Keratinocyte (primary cell): ENCODE measurements at regions not wholly inside any gene's neighbourhood (a gene's known extent, or its start where the extent isn't known, plus 50 kb on each side); places are given as distances from the start of the nearest gene placed in this dataset.
A peak's percentile ranks its signal among the peaks of the same experiment; 100 is the strongest.

Experiments used
- DNase-seq: peaks from one replicate; pipeline ENCODE4 v3.0.0-alpha.2; 2011; ENCODE audit warnings: low read depth, missing footprints, low spot score
- FAIRE-seq: peaks from 2 replicates; lab custom pipeline; 2011; peaks lifted over from hg19 to GRCh38; lab: Jason Lieb, UNC
- H2AFZ ChIP-seq: 2 replicates; pipeline ENCODE4 v1.6.0; 2012; ENCODE audit warnings: low read length, control low read depth, inconsistent platforms; ENCODE audit not compliant: control insufficient read depth
- H3K27ac ChIP-seq: 2 replicates; pipeline ENCODE4 v1.5.1; 2011; ENCODE audit warnings: low read length; ENCODE audit not compliant: control insufficient read depth, insufficient read depth
- H3K27me3 ChIP-seq: 3 replicates; pipeline ENCODE4 v1.6.0; 2011; ENCODE audit warnings: low read length; ENCODE audit not compliant: control insufficient read depth, insufficient read depth; ENCODE audit errors: extremely low read depth
- H3K36me3 ChIP-seq, 2 experiments: 2 replicates in 1 of 2; 3 replicates in 1 of 2; pipeline ENCODE4 v1.5.1; 2011; ENCODE audit warnings: low read length in 2 of 2, mild to moderate bottlenecking in 1 of 2; ENCODE audit not compliant: control insufficient read depth in 2 of 2, insufficient read depth in 2 of 2; ENCODE audit errors: extremely low read depth in 1 of 2
- H3K4me1 ChIP-seq: 3 replicates; pipeline ENCODE4 v1.5.1; 2011; ENCODE audit warnings: low read length; ENCODE audit not compliant: control insufficient read depth, insufficient read depth; ENCODE audit errors: extremely low read depth
- H3K4me2 ChIP-seq: 3 replicates; pipeline ENCODE4 v1.6.0; 2011; ENCODE audit warnings: low read depth, low read length; ENCODE audit not compliant: control insufficient read depth, insufficient read depth; ENCODE audit errors: extremely low read depth
- H3K4me3 ChIP-seq, 3 experiments: fragments of 200-600 bp in 1 of 3; sonication (generic) in 1 of 3; 2 replicates in 2 of 3; 3 replicates in 1 of 3; pipeline ENCODE4 v1.5.1; 2011 to 2016; ENCODE audit warnings: low read length in 3 of 3, mild to moderate bottlenecking in 3 of 3, control low read depth in 2 of 3, inconsistent platforms in 1 of 3, low read depth in 1 of 3, mixed read lengths in 1 of 3, mixed run types in 1 of 3, moderate library complexity in 1 of 3; ENCODE audit not compliant: control insufficient read depth in 2 of 3, insufficient read depth in 2 of 3; ENCODE audit errors: extremely low read depth in 1 of 3
- H3K79me2 ChIP-seq: 2 replicates; pipeline ENCODE4 v1.6.0; 2012; ENCODE audit warnings: low read length; ENCODE audit not compliant: control insufficient read depth, insufficient read depth
- H3K9ac ChIP-seq: 3 replicates; pipeline ENCODE4 v1.6.0; 2011; ENCODE audit warnings: low read length; ENCODE audit not compliant: control insufficient read depth, insufficient read depth; ENCODE audit errors: extremely low read depth
- H3K9me1 ChIP-seq: 3 replicates; pipeline ENCODE4 v1.6.0; 2011; ENCODE audit warnings: low read length; ENCODE audit not compliant: control insufficient read depth, insufficient read depth; ENCODE audit errors: extremely low read depth
- H3K9me3 ChIP-seq: 2 replicates; pipeline ENCODE4 v1.5.1; 2012; ENCODE audit warnings: low read depth, low read length; ENCODE audit not compliant: control insufficient read depth
- H4K20me1 ChIP-seq: 3 replicates; pipeline ENCODE4 v1.6.0; 2011; ENCODE audit warnings: low read length; ENCODE audit not compliant: control insufficient read depth, insufficient read depth; ENCODE audit errors: extremely low read depth
- CTCF ChIP-seq, 3 experiments: IDR thresholded peaks in 1 of 3; conservative IDR thresholded peaks in 1 of 3; optimal IDR thresholded peaks in 1 of 3; 2 replicates in 2 of 3; 3 replicates in 1 of 3; pipeline versions ENCODE3 to v1.5.1; 2011; ENCODE audit warnings: low read length in 3 of 3, mild to moderate bottlenecking in 3 of 3, moderate library complexity in 2 of 3, control low read depth in 1 of 3, inconsistent platforms in 1 of 3; ENCODE audit not compliant: insufficient read depth in 2 of 3; ENCODE audit errors: extremely low read depth in 1 of 3
- EZH2 ChIP-seq: IDR thresholded peaks from one replicate; pipeline ENCODE4 v1.6.1; 2012; ENCODE audit warnings: inconsistent platforms, mild to moderate bottlenecking, low read length, moderate library complexity
- dilution Hi-C: fragments of 300-500 bp; cut with MboI; formaldehyde crosslinking; loops from one replicate; pipeline ENCODE4 v1.7.0; 2020; ENCODE audit warnings: low sequenced_read_pairs; ENCODE audit not compliant: extremely low pct_ligation_motif_present

DNA sequence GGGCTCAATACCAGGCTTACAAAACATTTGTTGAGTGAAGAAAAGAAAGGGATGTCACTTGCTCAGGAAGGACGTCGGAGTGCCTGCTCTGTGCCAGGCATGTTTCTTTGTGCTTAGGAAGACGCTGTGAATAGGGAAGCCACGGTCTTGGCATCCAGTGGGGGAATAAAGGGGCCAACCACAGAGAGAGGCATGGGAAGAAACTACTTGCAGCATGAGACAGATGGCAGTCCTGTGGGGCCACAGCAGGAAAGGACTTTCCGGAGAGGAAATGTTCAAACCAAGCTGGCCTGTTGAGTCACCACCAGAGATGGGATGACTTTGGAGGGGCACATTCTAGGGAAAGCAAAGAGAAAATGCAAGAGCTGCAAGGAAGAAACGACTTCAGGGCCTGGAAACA, 173.2 kb downstream of the CDH26 start:
- DNase-seq (no peak), FAIRE-seq (no peak)
- Histone ChIP-seq H3K9me3 (no peaks in the 10 kb centered on the region), H3K9me1 (no peaks in the 10 kb centered on the region), H3K79me2 (no peaks in the 10 kb centered on the region), H3K27ac (no peak overlapping the region), H4K20me1 (no peaks in the 10 kb centered on the region), H3K9ac (no peak overlapping the region), H3K36me3 (no peaks in the 10 kb centered on the region), H2AFZ (no peak overlapping the region), H3K4me1 (peaks cover 4% of the 10 kb centered on the region), H3K27me3 (peaks cover 17% of the 10 kb centered on the region), H3K4me3 (no peak overlapping the region), H3K4me2 (no peak overlapping the region)
- no peak for TF ChIP-seq EZH2
- dilution Hi-C loops = no loop called here

DNA sequence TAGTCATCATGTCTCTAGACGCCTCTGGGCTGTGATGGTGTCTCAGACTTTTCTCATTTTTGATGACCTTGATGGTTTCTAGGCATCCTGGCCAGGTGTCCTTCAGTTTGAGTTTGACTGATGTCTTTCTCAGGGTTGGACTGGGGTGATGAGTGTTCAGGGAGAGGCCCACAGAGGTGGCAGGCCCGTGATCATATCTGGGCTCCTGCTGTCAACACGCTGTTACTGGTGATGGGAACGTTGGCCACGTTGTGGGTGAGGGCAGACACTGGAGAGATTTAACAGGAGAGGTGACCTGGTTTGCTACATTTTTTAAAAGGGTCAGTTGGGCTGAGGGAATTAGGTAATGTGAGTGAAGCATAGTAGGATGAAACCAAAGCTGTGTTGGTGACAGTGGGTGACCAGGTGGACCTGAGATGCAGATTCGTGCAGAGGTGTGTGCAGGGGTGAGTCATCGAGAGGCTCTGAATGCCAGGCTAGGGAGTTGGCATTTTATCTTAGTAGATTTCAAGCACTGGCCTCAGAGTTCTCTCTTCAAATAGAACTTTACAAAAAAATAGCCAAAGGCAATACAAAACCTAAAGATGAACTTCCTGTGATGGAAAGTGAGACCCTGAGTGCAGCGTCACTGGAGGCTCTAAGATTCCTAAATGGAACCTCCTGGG, 174.1 kb downstream of the CDH26 start:
- Histone ChIP-seq H3K27ac (no peak overlapping the region), H3K9me1 (no peaks in the 10 kb centered on the region), H3K36me3 (no peaks in the 10 kb centered on the region), H3K27me3 (peaks cover 13% of the 10 kb centered on the region), H4K20me1 (no peaks in the 10 kb centered on the region), H3K9ac (no peak overlapping the region), H3K4me2 (no peak overlapping the region), H3K4me3 (no peak overlapping the region), H3K9me3 (no peaks in the 10 kb centered on the region), H3K4me1 (peaks cover 4% of the 10 kb centered on the region), H3K79me2 (no peaks in the 10 kb centered on the region), H2AFZ (no peak overlapping the region)
- DNase-seq = no peak
- no peak for TF ChIP-seq CTCF (optimal IDR thresholded peaks at IDR 0.05 in 1 of 3, IDR thresholded peaks at IDR 0.05 in 1 of 3, conservative IDR thresholded peaks at IDR 0.05 in 1 of 3; ENCODE audit: extremely low read depth in 1 of 3, insufficient read depth in 2 of 3, low read length in 3 of 3)
- no peak for TF ChIP-seq EZH2
- peak; percentile 13 for FAIRE-seq
- dilution Hi-C loops = no loop called here
